SK-N-SH (cell line): ENCODE measurements at regions not wholly inside any gene's neighbourhood (a gene's known extent, or its start where the extent isn't known, plus 50 kb on each side); places are given as distances from the start of the nearest gene placed in this dataset.

Experiments
- CTCF ChIA-PET: fragments of 300-600, 350-600 bp; formaldehyde crosslinking; extraction: SDS; loops from one replicate; lab custom pipeline; 2021; lab: Yijun Ruan, JAX
- POLR2A ChIA-PET: fragments of 350-600 bp; sonication (Branson Sonifier 250); formaldehyde crosslinking; extraction: SDS; loops from one replicate; lab custom pipeline; 2020; ENCODE audit warnings: antibody characterized with exemption, inconsistent platforms; lab: Yijun Ruan, JAX
- DNase-seq: peaks from one replicate; pipeline ENCODE4 v3.0.0; 2012
- H2AFZ ChIP-seq: fragments of 200-600 bp; sonication (generic); 2 replicates; pipeline ENCODE4 v1.8.1; 2016; ENCODE audit warnings: antibody characterized with exemption, mild to moderate bottlenecking, low read depth
- H3F3A ChIP-seq: fragments of 200-600 bp; sonication (generic); replicated peaks from 2 replicates; pipeline ENCODE3; 2016; ENCODE audit warnings: antibody characterized with exemption, mild to moderate bottlenecking; ENCODE audit not compliant: insufficient read depth
- H3K27ac ChIP-seq, 2 experiments: fragments of 200-500 bp in 1 of 2; fragments of 200-600 bp in 1 of 2; sonication (Bioruptor generic) in 1 of 2; sonication (generic), shearing (Covaris generic) in 1 of 2; 2 replicates each; pipeline versions ENCODE4 v1.5.1 to v1.6.1; 2014 to 2016; ENCODE audit warnings: low read depth in 2 of 2, inconsistent platforms in 1 of 2, low read length in 1 of 2, mild to moderate bottlenecking in 1 of 2, mixed read lengths in 1 of 2
- H3K27me3 ChIP-seq: fragments of 200-600 bp; sonication (generic), shearing (Covaris generic); 2 replicates; pipeline ENCODE4 v1.6.1; 2016; ENCODE audit warnings: mixed run types; ENCODE audit not compliant: insufficient read depth
- H3K36me3 ChIP-seq, 2 experiments: fragments of 200-500 bp in 1 of 2; fragments of 200-600 bp in 1 of 2; sonication (Bioruptor generic) in 1 of 2; sonication (generic) in 1 of 2; replicated peaks in 1 of 2; 2 replicates each; pipeline versions ENCODE3 to v1.5.1; 2014 to 2016; ENCODE audit warnings: low read length in 1 of 2, mild to moderate bottlenecking in 1 of 2; ENCODE audit not compliant: insufficient read depth in 2 of 2, control insufficient read depth in 1 of 2
- H3K4me1 ChIP-seq, 2 experiments: fragments of 200-500 bp in 1 of 2; fragments of 200-600 bp in 1 of 2; sonication (Bioruptor generic) in 1 of 2; sonication (generic), shearing (Covaris generic) in 1 of 2; 2 replicates each; pipeline versions ENCODE4 v1.5.1 to v1.6.1; 2014 to 2016; ENCODE audit warnings: low read depth in 1 of 2, low read length in 1 of 2, mixed run types in 1 of 2; ENCODE audit not compliant: insufficient read depth in 2 of 2, control insufficient read depth in 1 of 2
- H3K4me2 ChIP-seq: fragments of 200-600 bp; sonication (generic), shearing (Covaris generic); 2 replicates; pipeline ENCODE4 v1.6.1; 2017; ENCODE audit warnings: mixed run types
- H3K4me3 ChIP-seq, 2 experiments: fragments of 200-500 bp in 1 of 2; fragments of 200-600 bp in 1 of 2; sonication (Bioruptor generic) in 1 of 2; sonication (generic), shearing (Covaris generic) in 1 of 2; 2 replicates each; pipeline versions ENCODE4 v1.5.1 to v1.8.1; 2014 to 2016; ENCODE audit warnings: low read depth in 2 of 2, inconsistent platforms in 1 of 2, low read length in 1 of 2, mild to moderate bottlenecking in 1 of 2, mixed read lengths in 1 of 2, moderate library complexity in 1 of 2
- H3K79me2 ChIP-seq: fragments of 200-600 bp; sonication (generic); 2 replicates; pipeline ENCODE4 v1.8.1; 2017; ENCODE audit warnings: mild to moderate bottlenecking; ENCODE audit not compliant: insufficient read depth
- H3K9ac ChIP-seq: fragments of 200-600 bp; sonication (generic); 2 replicates; pipeline ENCODE4 v1.6.1; 2017; ENCODE audit warnings: mixed run types
- H3K9me2 ChIP-seq: fragments of 200-600 bp; sonication (generic); 2 replicates; pipeline ENCODE4 v1.6.1; 2017; ENCODE audit warnings: mixed run types
- H3K9me3 ChIP-seq: fragments of 200-600 bp; sonication (generic); 2 replicates; pipeline ENCODE4 v1.6.1; 2017; ENCODE audit warnings: mixed run types, mild to moderate bottlenecking, moderate library complexity
- H4K20me1 ChIP-seq: fragments of 200-600 bp; sonication (generic); 2 replicates; pipeline ENCODE4 v1.6.1; 2017; ENCODE audit warnings: mild to moderate bottlenecking, mixed run types; ENCODE audit not compliant: insufficient read depth
- CHD2 ChIP-seq: fragments of 150-350 bp; IDR thresholded peaks from 2 replicates; pipeline ENCODE4 v1.6.1; 2018; ENCODE audit warnings: low read length; ENCODE audit not compliant: partially characterized antibody
- EP300 ChIP-seq, 2 experiments: IDR thresholded peaks; 2 replicates each; pipeline versions ENCODE4 v1.4.0 to v1.6.1; 2012; ENCODE audit warnings: borderline replicate concordance in 1 of 2, low read depth in 1 of 2, low read length in 1 of 2
- EZH2phosphoT487 ChIP-seq: fragments of 200-600 bp; sonication (generic); IDR thresholded peaks from 2 replicates; pipeline ENCODE4 v1.6.1; 2017; ENCODE audit warnings: low read depth, mixed run types, mild to moderate bottlenecking, antibody characterized with exemption, moderate library complexity, borderline replicate concordance
- FOSL2 ChIP-seq: IDR thresholded peaks from 2 replicates; pipeline ENCODE4 v1.4.0; 2012; ENCODE audit warnings: low read depth, mild to moderate bottlenecking, moderate library complexity, borderline replicate concordance
- FOXJ3 ChIP-seq: sonication (generic); formaldehyde crosslinking; IDR thresholded peaks from 2 replicates; pipeline ENCODE4 v1.5.1; 2020; ENCODE audit warnings: mild to moderate bottlenecking, missing genetic modification reagents
- FOXM1 ChIP-seq: IDR thresholded peaks from 2 replicates; pipeline ENCODE4 v1.4.0; 2012; ENCODE audit warnings: low read depth, mild to moderate bottlenecking
- GABPA ChIP-seq: IDR thresholded peaks from 2 replicates; pipeline ENCODE4 v1.4.0; 2012; ENCODE audit warnings: low read depth, mild to moderate bottlenecking
- JUND ChIP-seq: IDR thresholded peaks from 2 replicates; pipeline ENCODE4 v1.4.0; 2012
- MAX ChIP-seq: IDR thresholded peaks from 2 replicates; pipeline ENCODE4 v1.4.0; 2012; ENCODE audit warnings: low read depth
- MXI1 ChIP-seq: IDR thresholded peaks from 2 replicates; pipeline ENCODE4 v1.6.1; 2012; ENCODE audit warnings: mild to moderate bottlenecking, low read depth, low read length, improper control_type of control experiment
- NFIC ChIP-seq: IDR thresholded peaks from 2 replicates; pipeline ENCODE4 v1.4.0; 2012; ENCODE audit warnings: borderline replicate concordance
- NRF1 ChIP-seq: IDR thresholded peaks from 2 replicates; pipeline ENCODE4 v1.6.1; 2012; ENCODE audit warnings: low read depth, mild to moderate bottlenecking, low read length
- REST ChIP-seq: IDR thresholded peaks from 2 replicates; pipeline ENCODE4 v1.6.1; 2012; ENCODE audit warnings: mild to moderate bottlenecking, low read depth, low read length, moderate library complexity
- RXRA ChIP-seq: IDR thresholded peaks from 2 replicates; pipeline ENCODE4 v1.4.0; 2012; ENCODE audit warnings: low read depth, mild to moderate bottlenecking, borderline replicate concordance
- SMC3 ChIP-seq: IDR thresholded peaks from 2 replicates; pipeline ENCODE4 v1.6.1; 2012; ENCODE audit warnings: low read depth, low read length, improper control_type of control experiment
- TAF1 ChIP-seq: IDR thresholded peaks from 2 replicates; pipeline ENCODE4 v1.6.1; 2012; ENCODE audit warnings: low read depth, mild to moderate bottlenecking, low read length, moderate library complexity, borderline replicate concordance
- YY1 ChIP-seq: IDR thresholded peaks from 2 replicates; pipeline ENCODE4 v1.4.0; 2012; ENCODE audit warnings: low read depth, mild to moderate bottlenecking
- ZBTB33 ChIP-seq: IDR thresholded peaks from 2 replicates; pipeline ENCODE4 v1.4.0; 2012; ENCODE audit warnings: low read depth, borderline replicate concordance
- WGBS: methylation state at CpG from one replicate; pipeline ENCODE4 v1.1.6; 2017; ENCODE audit warnings: low lambda C conversion rate; 5-methylcytosine and 5-hydroxymethylcytosine counted together
- TF ChIP-seq, protein P1 (sequence below): fragments of 150-350 bp; IDR thresholded peaks from 2 replicates; pipeline ENCODE4 v1.6.1; 2017; ENCODE audit warnings: antibody characterized with exemption, low read length, low read depth, borderline replicate concordance
- TF ChIP-seq, protein P2 (sequence below): IDR thresholded peaks from 2 replicates; pipeline ENCODE4 v1.4.0; 2012; ENCODE audit warnings: low read depth, borderline replicate concordance

- Histone ChIP-seq H3K36me3 (no peaks in the 10 kb centered on the region), H3K27ac (no peak overlapping the region), H3K27me3 (no peaks in the 10 kb centered on the region), H4K20me1 (no peaks in the 10 kb centered on the region), H3F3A (no peaks in the 10 kb centered on the region), H3K9me3 (no peaks in the 10 kb centered on the region), H3K9me2 (no peaks in the 10 kb centered on the region), H3K4me2 (no peak overlapping the region), H3K4me3 (no peak overlapping the region), H3K79me2 (no peaks in the 10 kb centered on the region), H3K9ac (no peak overlapping the region), H3K4me1 (no peaks in the 10 kb centered on the region), H2AFZ (no peak overlapping the region)
- ChIA-PET POLR2A (no interaction called here), CTCF (no interaction called here)
- TF ChIP-seq FOXJ3 (CRISPR knock-in tag) (no peak), RXRA (no peak), TAF1 (no peak)
- no peak for DNase-seq
- whole genome bisulfite sequencing: 57% methylated on average over 4 of the region's 4 CpGs
Observed at GRCh38 chr4:79212311-79212710, 113.5 kb downstream of the NAA11 start.

- no peaks in the 10 kb centered on the region for H3K27me3 ChIP-seq
- no peak for DNase-seq
- 37% methylated on average over 3 of the region's 3 CpGs for WGBS
- H3K4me2 ChIP-seq: no peak overlapping the region
- no peak overlapping the region for H3K4me3 ChIP-seq
- no peak overlapping the region for H3K9ac ChIP-seq
- no peak overlapping the region for H2AFZ ChIP-seq
- CTCF ChIA-PET: interaction anchor here (0.9 kb wide), 1 partner anchor 36 kb away, joined by 4 read pairs; no protein-coding TSS in a partner anchor
- no peak overlapping the region for H3K27ac ChIP-seq
- no peaks in the 10 kb centered on the region for H3K9me3 ChIP-seq
- H4K20me1 ChIP-seq: no peaks in the 10 kb centered on the region
- H3F3A ChIP-seq: no peaks in the 10 kb centered on the region
- no peaks in the 10 kb centered on the region for H3K79me2 ChIP-seq
- H3K4me1 ChIP-seq: no peaks in the 10 kb centered on the region
- TF ChIP-seq REST: no peak
- no peak for TF ChIP-seq YY1
- no peak for TF ChIP-seq MAX
- no peak for TF ChIP-seq GABPA
- no peak for TF ChIP-seq SMC3
- TF ChIP-seq, protein P1, sequence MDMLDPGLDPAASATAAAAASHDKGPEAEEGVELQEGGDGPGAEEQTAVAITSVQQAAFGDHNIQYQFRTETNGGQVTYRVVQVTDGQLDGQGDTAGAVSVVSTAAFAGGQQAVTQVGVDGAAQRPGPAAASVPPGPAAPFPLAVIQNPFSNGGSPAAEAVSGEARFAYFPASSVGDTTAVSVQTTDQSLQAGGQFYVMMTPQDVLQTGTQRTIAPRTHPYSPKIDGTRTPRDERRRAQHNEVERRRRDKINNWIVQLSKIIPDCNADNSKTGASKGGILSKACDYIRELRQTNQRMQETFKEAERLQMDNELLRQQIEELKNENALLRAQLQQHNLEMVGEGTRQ: no peak
- TF ChIP-seq MXI1: no peak
- TF ChIP-seq EP300 (IDR thresholded peaks at IDR 0.05; ENCODE audit: borderline replicate concordance in 1 of 2, low read depth in 1 of 2, low read length in 1 of 2): no peak
- TF ChIP-seq, protein P2, sequence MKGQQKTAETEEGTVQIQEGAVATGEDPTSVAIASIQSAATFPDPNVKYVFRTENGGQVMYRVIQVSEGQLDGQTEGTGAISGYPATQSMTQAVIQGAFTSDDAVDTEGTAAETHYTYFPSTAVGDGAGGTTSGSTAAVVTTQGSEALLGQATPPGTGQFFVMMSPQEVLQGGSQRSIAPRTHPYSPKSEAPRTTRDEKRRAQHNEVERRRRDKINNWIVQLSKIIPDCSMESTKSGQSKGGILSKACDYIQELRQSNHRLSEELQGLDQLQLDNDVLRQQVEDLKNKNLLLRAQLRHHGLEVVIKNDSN: no peak
- no peak for TF ChIP-seq ZBTB33
- TF ChIP-seq EZH2phosphoT487: no peak
- no peak for TF ChIP-seq FOSL2
- no peak for TF ChIP-seq NRF1
- TF ChIP-seq CHD2: no peak
- TF ChIP-seq JUND: no peak
- no peak for TF ChIP-seq NFIC
- TF ChIP-seq TAF1: no peak
- TF ChIP-seq FOXM1: no peak
- no peaks in the 10 kb centered on the region for H3K36me3 ChIP-seq
- no peaks in the 10 kb centered on the region for H3K9me2 ChIP-seq
- POLR2A ChIA-PET: no interaction called here
Observed at GRCh38 chr4:79211490-79211889, 114.4 kb downstream of the NAA11 start.
